ENCODE measurements at regions not wholly inside any gene's neighbourhood (a gene's known extent, or its start where the extent isn't known, plus 50 kb on each side); places are given as distances from the start of the nearest gene placed in this dataset.

GRCh38 chr14:30440961-30441360, 118.0 kb upstream of the G2E3 start:
- Histone ChIP-seq H3K14ac (ENCODE audit: insufficient read depth, low read length) (no peak overlapping the region), H4K5ac (ENCODE audit: insufficient read length, low read depth, low read length) (no peak overlapping the region), H3K27ac (ENCODE audit: insufficient read length, low read depth, low read length) (no peak overlapping the region), H2BK120ac (ENCODE audit: low read depth, low read length, poor library complexity, severe bottlenecking) (no peak overlapping the region), H2BK5ac (ENCODE audit: insufficient read length, low read length) (no peak overlapping the region), H3K79me1 (ENCODE audit: insufficient read depth, low read depth, low read length, poor library complexity, severe bottlenecking) (no peaks in the 10 kb centered on the region), H2BK12ac (ENCODE audit: insufficient read length, low read depth, low read length) (no peak overlapping the region), H2BK15ac (ENCODE audit: low read depth, low read length) (no peak overlapping the region), H3K4ac (ENCODE audit: low read depth, low read length) (no peak overlapping the region), H3K79me2 (ENCODE audit: insufficient read depth, low read length) (no peaks in the 10 kb centered on the region), H3K4me1 (ENCODE audit: insufficient read depth, low read length) (no peaks in the 10 kb centered on the region), H4K8ac (replicated peaks; ENCODE audit: insufficient read length, low read depth, low read length) (no peak overlapping the region), H2AK5ac (ENCODE audit: insufficient read length, low read length) (no peak overlapping the region), H3T11ph (ENCODE audit: low read length) (no peak overlapping the region), H4K91ac (ENCODE audit: insufficient read length, low read depth, low read length) (no peak overlapping the region), H2AFZ (ENCODE audit: low read length) (no peak overlapping the region), H3K4me2 (ENCODE audit: insufficient read depth, insufficient read length, low read length) (no peak overlapping the region), H2BK20ac (ENCODE audit: low read depth, low read length, poor library complexity, severe bottlenecking) (no peak overlapping the region), H3K18ac (ENCODE audit: insufficient read length, low read depth, low read length) (no peak overlapping the region), H3K23ac (ENCODE audit: insufficient read length, low read depth, low read length) (no peak overlapping the region), H3K56ac (ENCODE audit: insufficient read length, low read depth, low read length) (no peak overlapping the region), H3K23me2 (ENCODE audit: insufficient read length, low read depth, low read length, poor library complexity, severe bottlenecking) (no peaks in the 10 kb centered on the region), H3K27me3 (ENCODE audit: insufficient read depth, low read length) (no peaks in the 10 kb centered on the region), H3K9ac (ENCODE audit: extremely low read depth, insufficient read length, low read length) (no peak overlapping the region), H3K9me3 (ENCODE audit: control insufficient read depth, low read depth, low read length) (no peaks in the 10 kb centered on the region), H4K20me1 (ENCODE audit: control insufficient read depth, insufficient read depth, insufficient read length) (no peaks in the 10 kb centered on the region)
- no CpG with 5 or more reads among the region's 4 CpGs for WGBS (ENCODE audit: extremely low coverage, insufficient read length, low lambda C conversion rate)
- DNase-seq = no peak
- Mint-ChIP-seq H3K4me3 (no peak overlapping the region), H3K9me3 (no peaks in the 10 kb centered on the region), H3K36me3 (ENCODE audit: insufficient read depth in 1 of 3, low read depth in 3 of 3) (no peaks in the 10 kb centered on the region), H3K27me3 (ENCODE audit: low read depth) (no peaks in the 10 kb centered on the region), H3K4me1 (peaks cover 10 to 11% of the 10 kb centered on the region in 2 experiments; a peak in 3 of 4 replicates), H3K27ac (no peak overlapping the region)
- TF ChIP-seq, protein P1, sequence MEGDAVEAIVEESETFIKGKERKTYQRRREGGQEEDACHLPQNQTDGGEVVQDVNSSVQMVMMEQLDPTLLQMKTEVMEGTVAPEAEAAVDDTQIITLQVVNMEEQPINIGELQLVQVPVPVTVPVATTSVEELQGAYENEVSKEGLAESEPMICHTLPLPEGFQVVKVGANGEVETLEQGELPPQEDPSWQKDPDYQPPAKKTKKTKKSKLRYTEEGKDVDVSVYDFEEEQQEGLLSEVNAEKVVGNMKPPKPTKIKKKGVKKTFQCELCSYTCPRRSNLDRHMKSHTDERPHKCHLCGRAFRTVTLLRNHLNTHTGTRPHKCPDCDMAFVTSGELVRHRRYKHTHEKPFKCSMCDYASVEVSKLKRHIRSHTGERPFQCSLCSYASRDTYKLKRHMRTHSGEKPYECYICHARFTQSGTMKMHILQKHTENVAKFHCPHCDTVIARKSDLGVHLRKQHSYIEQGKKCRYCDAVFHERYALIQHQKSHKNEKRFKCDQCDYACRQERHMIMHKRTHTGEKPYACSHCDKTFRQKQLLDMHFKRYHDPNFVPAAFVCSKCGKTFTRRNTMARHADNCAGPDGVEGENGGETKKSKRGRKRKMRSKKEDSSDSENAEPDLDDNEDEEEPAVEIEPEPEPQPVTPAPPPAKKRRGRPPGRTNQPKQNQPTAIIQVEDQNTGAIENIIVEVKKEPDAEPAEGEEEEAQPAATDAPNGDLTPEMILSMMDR (conservative IDR thresholded peaks at IDR 0.05) = no peak

Measured in H9 (cell line).